ENCODE measurements at regions not wholly inside any gene's neighbourhood (a gene's known extent, or its start where the extent isn't known, plus 50 kb on each side); places are given as distances from the start of the nearest gene placed in this dataset.

GRCh38 chr16:5551909-5552308, 454.3 kb upstream of the EEF2KMT start:
- DNase-seq = no peak

GRCh38 chr16:5549802-5550201, 452.2 kb upstream of the EEF2KMT start:
- no peak for DNase-seq

- no peak for DNase-seq
Measured at GRCh38 chr16:5541356-5541755, 443.8 kb upstream of the EEF2KMT start.

GRCh38 chr16:5537347-5537746, 439.8 kb upstream of the EEF2KMT start:
- no peak for DNase-seq

- no peak for DNase-seq
Measured at GRCh38 chr16:5533321-5533888, 435.8 kb upstream of the EEF2KMT start.

- DNase-seq = no peak
Measured at GRCh38 chr16:5527817-5528216, 430.2 kb upstream of the EEF2KMT start.

- DNase-seq = no peak
Measured at GRCh38 chr16:5526826-5527225, 429.2 kb upstream of the EEF2KMT start.

GRCh38 chr16:5523829-5524228, 426.2 kb upstream of the EEF2KMT start:
- no peak for DNase-seq

GRCh38 chr16:5516115-5516514, 418.5 kb upstream of the EEF2KMT start:
- DNase-seq = no peak

- DNase-seq = no peak
Measured at GRCh38 chr16:5512014-5512413, 414.4 kb upstream of the EEF2KMT start.

- no peak for DNase-seq
Measured at GRCh38 chr16:5510819-5511370, 413.3 kb upstream of the EEF2KMT start.

GRCh38 chr16:5509794-5510193, 412.2 kb upstream of the EEF2KMT start:
- DNase-seq = no peak

- no peak for DNase-seq
Measured at GRCh38 chr16:5509336-5509735, 411.7 kb upstream of the EEF2KMT start.

GRCh38 chr16:5508371-5508770, 410.8 kb upstream of the EEF2KMT start:
- no peak for DNase-seq

- DNase-seq = no peak
Measured at GRCh38 chr16:5506021-5506420, 408.4 kb upstream of the EEF2KMT start.

- DNase-seq = no peak
Measured at GRCh38 chr16:5505091-5505887, 407.7 kb upstream of the EEF2KMT start.

- DNase-seq = no peak
Measured at GRCh38 chr16:5504064-5504781, 406.6 kb upstream of the EEF2KMT start.

- DNase-seq = no peak
Measured at GRCh38 chr16:5502944-5503343, 405.3 kb upstream of the EEF2KMT start.

- no peak for DNase-seq
Measured at GRCh38 chr16:5502467-5502869, 404.9 kb upstream of the EEF2KMT start.

- DNase-seq = no peak
Measured at GRCh38 chr16:5500526-5500925, 402.9 kb upstream of the EEF2KMT start.

- no peak for DNase-seq
Measured at GRCh38 chr16:5498562-5498961, 401.0 kb upstream of the EEF2KMT start.

- DNase-seq = no peak
Measured at GRCh38 chr16:5496013-5496412, 398.4 kb upstream of the EEF2KMT start.

- DNase-seq = no peak
Measured at GRCh38 chr16:5490499-5490898, 392.9 kb upstream of the EEF2KMT start.

- no peak for DNase-seq
Measured at GRCh38 chr16:5488581-5488980, 391.0 kb upstream of the EEF2KMT start.
